B cell (primary cell): ENCODE measurements at regions not wholly inside any gene's neighbourhood (a gene's known extent, or its start where the extent isn't known, plus 50 kb on each side); places are given as distances from the start of the nearest gene placed in this dataset.

Experiments used
- CTCF ChIP-seq: fragments of 200-600 bp; IDR thresholded peaks from one replicate; pipeline ENCODE4 v1.8.0; 2022; ENCODE audit warnings: antibody characterized with exemption, mild to moderate bottlenecking
- EZH2 ChIP-seq: IDR thresholded peaks from 2 replicates; pipeline ENCODE4 v1.6.1; 2012; ENCODE audit warnings: borderline replicate concordance, low read depth, mild to moderate bottlenecking, moderate library complexity, low read length; ENCODE audit not compliant: insufficient read depth, poor library complexity, severe bottlenecking

- TF ChIP-seq EZH2, result no peak
- TF ChIP-seq CTCF, result no peak
Observed at GRCh38 chr14:98925354-98926040, 346.5 kb downstream of the BCL11B start.
